ENCODE measurements at regions not wholly inside any gene's neighbourhood (a gene's known extent, or its start where the extent isn't known, plus 50 kb on each side); places are given as distances from the start of the nearest gene placed in this dataset.

- TF ChIP-seq CTCF (IDR thresholded peaks at IDR 0.05; ENCODE audit: poor library complexity, severe bottlenecking), result no peak
- no peak for TF ChIP-seq MXI1 (conservative IDR thresholded peaks at IDR 0.05; ENCODE audit: poor library complexity, severe bottlenecking)
- TF ChIP-seq EP300 (conservative IDR thresholded peaks at IDR 0.05; ENCODE audit: poor library complexity, severe bottlenecking), result no peak
- TF ChIP-seq EZH2 (IDR thresholded peaks at IDR 0.05; ENCODE audit: borderline replicate concordance, insufficient read depth, low read length, poor library complexity, severe bottlenecking), result no peak
- no peak for TF ChIP-seq POLR2AphosphoS5 (IDR thresholded peaks at IDR 0.05)
- no peak for TF ChIP-seq REST (IDR thresholded peaks at IDR 0.05; ENCODE audit: borderline replicate concordance)
Measured at GRCh38 chr7:92910976-92911375, 74.6 kb upstream of the CDK6 start.

All from neural cell (in vitro differentiated cells).